ENCODE measurements at regions not wholly inside any gene's neighbourhood (a gene's known extent, or its start where the extent isn't known, plus 50 kb on each side); places are given as distances from the start of the nearest gene placed in this dataset.
"Not testable (repeated sequence)": the region's sequence is repeated elsewhere in the genome, so short reads cannot be mapped to it uniquely, and the experiment has no call there.

GRCh38 chr2:8324164-8324856, 357.5 kb upstream of the ID2 start:
- H3K4me3 ChIP-seq (ENCODE audit: low read length), result no peak overlapping the region
- H3K9me3 ChIP-seq (replicated peaks; ENCODE audit: low read length), result no peaks in the 10 kb centered on the region
- no peaks in the 10 kb centered on the region for H3K36me3 ChIP-seq (ENCODE audit: insufficient read depth, low read length)
- peaks cover 4% of the 10 kb centered on the region for H3K27me3 ChIP-seq (ENCODE audit: control insufficient read depth, insufficient read depth, low read length)
- no peak overlapping the region for H3K4me2 ChIP-seq (ENCODE audit: low read length)
- no peaks in the 10 kb centered on the region for H3K4me1 ChIP-seq (ENCODE audit: control insufficient read depth, insufficient read depth, low read length)
- no peak overlapping the region for H3K9ac ChIP-seq (ENCODE audit: low read depth, low read length)

GRCh38 chr2:8324901-8325300, 357.0 kb upstream of the ID2 start:
- H3K36me3 ChIP-seq (ENCODE audit: insufficient read depth, low read length), result no peaks in the 10 kb centered on the region
- H3K4me1 ChIP-seq (ENCODE audit: control insufficient read depth, insufficient read depth, low read length), result no peaks in the 10 kb centered on the region
- H3K27me3 ChIP-seq (ENCODE audit: control insufficient read depth, insufficient read depth, low read length), result peaks cover 4% of the 10 kb centered on the region
- H3K4me2 ChIP-seq (ENCODE audit: low read length), result no peak overlapping the region
- H3K9ac ChIP-seq (ENCODE audit: low read depth, low read length), result no peak overlapping the region
- no peak overlapping the region for H3K4me3 ChIP-seq (ENCODE audit: low read length)
- no peaks in the 10 kb centered on the region for H3K9me3 ChIP-seq (replicated peaks; ENCODE audit: low read length)

GRCh38 chr2:8327371-8328100, 354.3 kb upstream of the ID2 start:
- no peaks in the 10 kb centered on the region for H3K36me3 ChIP-seq (ENCODE audit: insufficient read depth, low read length)
- H3K27me3 ChIP-seq (ENCODE audit: control insufficient read depth, insufficient read depth, low read length), result peaks cover 4% of the 10 kb centered on the region
- H3K4me3 ChIP-seq (ENCODE audit: low read length), result no peak overlapping the region
- H3K9me3 ChIP-seq (replicated peaks; ENCODE audit: low read length), result no peaks in the 10 kb centered on the region
- H3K9ac ChIP-seq (ENCODE audit: low read depth, low read length), result no peak overlapping the region
- no peak overlapping the region for H3K4me2 ChIP-seq (ENCODE audit: low read length)
- no peaks in the 10 kb centered on the region for H3K4me1 ChIP-seq (ENCODE audit: control insufficient read depth, insufficient read depth, low read length)

- no peaks in the 10 kb centered on the region for H3K36me3 ChIP-seq (ENCODE audit: insufficient read depth, low read length)
These were observed 353.6 kb upstream of the ID2 start for GRCh38 chr2:8328217-8328616.

GRCh38 chr2:8329660-8330622, 351.9 kb upstream of the ID2 start:
- H3K4me1 ChIP-seq (ENCODE audit: control insufficient read depth, insufficient read depth, low read length), result no peaks in the 10 kb centered on the region
- H3K9ac ChIP-seq (ENCODE audit: low read depth, low read length), result no peak overlapping the region
- peaks cover 4% of the 10 kb centered on the region for H3K27me3 ChIP-seq (ENCODE audit: control insufficient read depth, insufficient read depth, low read length)
- H3K9me3 ChIP-seq (replicated peaks; ENCODE audit: low read length), result no peaks in the 10 kb centered on the region
- H3K36me3 ChIP-seq (ENCODE audit: insufficient read depth, low read length), result no peaks in the 10 kb centered on the region
- no peak overlapping the region for H3K4me3 ChIP-seq (ENCODE audit: low read length)
- no peak overlapping the region for H3K4me2 ChIP-seq (ENCODE audit: low read length)

More at GRCh38 chr2:8328217-8328616, 353.6 kb upstream of the ID2 start:
- Histone ChIP-seq H3K27me3 (ENCODE audit: control insufficient read depth, insufficient read depth, low read length) (peaks cover 4% of the 10 kb centered on the region), H3K4me2 (ENCODE audit: low read length) (no peak overlapping the region), H3K9me3 (replicated peaks; ENCODE audit: low read length) (no peaks in the 10 kb centered on the region), H3K4me3 (ENCODE audit: low read length) (no peak overlapping the region), H3K4me1 (ENCODE audit: control insufficient read depth, insufficient read depth, low read length) (no peaks in the 10 kb centered on the region), H3K9ac (ENCODE audit: low read depth, low read length) (no peak overlapping the region)

- no peaks in the 10 kb centered on the region for H3K4me1 ChIP-seq (ENCODE audit: control insufficient read depth, insufficient read depth, low read length)
- no peaks in the 10 kb centered on the region for H3K27me3 ChIP-seq (ENCODE audit: control insufficient read depth, insufficient read depth, low read length)
- H3K9me3 ChIP-seq (replicated peaks; ENCODE audit: low read length), result no peaks in the 10 kb centered on the region
- H3K36me3 ChIP-seq (ENCODE audit: insufficient read depth, low read length), result no peaks in the 10 kb centered on the region
- no peak overlapping the region for H3K4me2 ChIP-seq (ENCODE audit: low read length)
- H3K4me3 ChIP-seq (ENCODE audit: low read length), result no peak overlapping the region
- H3K9ac ChIP-seq (ENCODE audit: low read depth, low read length), result no peak overlapping the region
These were observed 350.8 kb upstream of the ID2 start for GRCh38 chr2:8331068-8331467.

GRCh38 chr2:8332646-8333045, 349.2 kb upstream of the ID2 start:
- no peaks in the 10 kb centered on the region for H3K9me3 ChIP-seq (replicated peaks; ENCODE audit: low read length)
- no peaks in the 10 kb centered on the region for H3K4me1 ChIP-seq (ENCODE audit: control insufficient read depth, insufficient read depth, low read length)
- no peak overlapping the region for H3K4me2 ChIP-seq (ENCODE audit: low read length)
- H3K36me3 ChIP-seq (ENCODE audit: insufficient read depth, low read length), result no peaks in the 10 kb centered on the region
- H3K9ac ChIP-seq (ENCODE audit: low read depth, low read length), result no peak overlapping the region
- H3K27me3 ChIP-seq (ENCODE audit: control insufficient read depth, insufficient read depth, low read length), result no peaks in the 10 kb centered on the region
- H3K4me3 ChIP-seq (ENCODE audit: low read length), result no peak overlapping the region

- no peak overlapping the region for H3K4me2 ChIP-seq (ENCODE audit: low read length)
- no peaks in the 10 kb centered on the region for H3K4me1 ChIP-seq (ENCODE audit: control insufficient read depth, insufficient read depth, low read length)
- H3K36me3 ChIP-seq (ENCODE audit: insufficient read depth, low read length), result no peaks in the 10 kb centered on the region
- H3K9me3 ChIP-seq (replicated peaks; ENCODE audit: low read length), result no peaks in the 10 kb centered on the region
- no peak overlapping the region for H3K9ac ChIP-seq (ENCODE audit: low read depth, low read length)
- no peak overlapping the region for H3K4me3 ChIP-seq (ENCODE audit: low read length)
- no peaks in the 10 kb centered on the region for H3K27me3 ChIP-seq (ENCODE audit: control insufficient read depth, insufficient read depth, low read length)
These were observed 348.6 kb upstream of the ID2 start for GRCh38 chr2:8333177-8333831.

- H3K27me3 ChIP-seq (ENCODE audit: control insufficient read depth, insufficient read depth, low read length); H3K9me3 ChIP-seq (replicated peaks; ENCODE audit: low read length); H3K4me2 ChIP-seq (ENCODE audit: low read length); H3K9ac ChIP-seq (ENCODE audit: low read depth, low read length); H3K4me1 ChIP-seq (ENCODE audit: control insufficient read depth, insufficient read depth, low read length); H3K4me3 ChIP-seq (ENCODE audit: low read length); H3K36me3 ChIP-seq (ENCODE audit: insufficient read depth, low read length): not testable (repeated sequence)
These were observed 348.0 kb upstream of the ID2 start for GRCh38 chr2:8333832-8334187.

- Histone ChIP-seq H3K9me3 (replicated peaks; ENCODE audit: low read length) (no peaks in the 10 kb centered on the region), H3K9ac (ENCODE audit: low read depth, low read length) (no peak overlapping the region), H3K36me3 (ENCODE audit: insufficient read depth, low read length) (no peaks in the 10 kb centered on the region), H3K27me3 (ENCODE audit: control insufficient read depth, insufficient read depth, low read length) (no peaks in the 10 kb centered on the region), H3K4me2 (ENCODE audit: low read length) (no peak overlapping the region), H3K4me3 (ENCODE audit: low read length) (no peak overlapping the region), H3K4me1 (ENCODE audit: control insufficient read depth, insufficient read depth, low read length) (no peaks in the 10 kb centered on the region)
These were observed 347.0 kb upstream of the ID2 start for GRCh38 chr2:8334866-8335325.

GRCh38 chr2:8335801-8336200, 346.1 kb upstream of the ID2 start:
- Histone ChIP-seq H3K4me1 (ENCODE audit: control insufficient read depth, insufficient read depth, low read length) (no peaks in the 10 kb centered on the region), H3K27me3 (ENCODE audit: control insufficient read depth, insufficient read depth, low read length) (no peaks in the 10 kb centered on the region), H3K4me3 (ENCODE audit: low read length) (no peak overlapping the region), H3K9ac (ENCODE audit: low read depth, low read length) (no peak overlapping the region), H3K9me3 (replicated peaks; ENCODE audit: low read length) (no peaks in the 10 kb centered on the region), H3K4me2 (ENCODE audit: low read length) (no peak overlapping the region), H3K36me3 (ENCODE audit: insufficient read depth, low read length) (no peaks in the 10 kb centered on the region)

Data from skeletal muscle satellite cell (primary cell).